T-helper 2 cell (primary cell): ENCODE measurements at regions not wholly inside any gene's neighbourhood (a gene's known extent, or its start where the extent isn't known, plus 50 kb on each side); places are given as distances from the start of the nearest gene placed in this dataset.

Experiments used
- DNase-seq, 5 experiments: peaks; one replicate each; pipeline versions ENCODE4 v3.0.0 to v3.0.0-alpha.2; 2012 to 2022

- DNase-seq = no peak
These were observed 464.7 kb downstream of the ZSWIM6 start for GRCh38 chr5:61796773-61797172.

GRCh38 chr5:61800450-61800849, 468.4 kb downstream of the ZSWIM6 start:
- no peak for DNase-seq

GRCh38 chr5:61801174-61801573, 469.1 kb downstream of the ZSWIM6 start:
- no peak for DNase-seq

- no peak for DNase-seq
These were observed 470.4 kb downstream of the ZSWIM6 start for GRCh38 chr5:61802456-61802855.

GRCh38 chr5:61805101-61805500, 473.0 kb downstream of the ZSWIM6 start:
- no peak for DNase-seq

- DNase-seq = no peak
These were observed 474.5 kb downstream of the ZSWIM6 start for GRCh38 chr5:61806491-61807020.

GRCh38 chr5:61808091-61808490, 476.0 kb downstream of the ZSWIM6 start:
- DNase-seq = no peak

- DNase-seq = no peak
These were observed 476.9 kb downstream of the ZSWIM6 start for GRCh38 chr5:61808909-61809308.

- DNase-seq = no peak
These were observed 477.6 kb downstream of the ZSWIM6 start for GRCh38 chr5:61809651-61810050.

GRCh38 chr5:61811052-61811451, 479.0 kb downstream of the ZSWIM6 start:
- DNase-seq = no peak

GRCh38 chr5:61813361-61813760, 481.3 kb downstream of the ZSWIM6 start:
- no peak for DNase-seq

- no peak for DNase-seq
These were observed 483.3 kb downstream of the ZSWIM6 start for GRCh38 chr5:61815339-61815738.

GRCh38 chr5:61816146-61816545, 484.1 kb downstream of the ZSWIM6 start:
- no peak for DNase-seq

- DNase-seq = no peak
These were observed 484.8 kb downstream of the ZSWIM6 start for GRCh38 chr5:61816585-61817450.

GRCh38 chr5:61817472-61818326, 485.6 kb downstream of the ZSWIM6 start:
- no peak for DNase-seq

GRCh38 chr5:61820836-61821235, 485.2 kb upstream of the KIF2A start:
- no peak for DNase-seq

GRCh38 chr5:61821561-61821960, 484.4 kb upstream of the KIF2A start:
- DNase-seq = no peak

GRCh38 chr5:61822584-61822983, 483.4 kb upstream of the KIF2A start:
- no peak for DNase-seq

- DNase-seq = no peak
These were observed 482.9 kb upstream of the KIF2A start for GRCh38 chr5:61823065-61823464.

- DNase-seq = no peak
These were observed 482.2 kb upstream of the KIF2A start for GRCh38 chr5:61823781-61824180.

- DNase-seq = no peak
These were observed 481.6 kb upstream of the KIF2A start for GRCh38 chr5:61824396-61824795.

- DNase-seq = no peak
These were observed 478.5 kb upstream of the KIF2A start for GRCh38 chr5:61827445-61827975.

- DNase-seq = no peak
These were observed 477.1 kb upstream of the KIF2A start for GRCh38 chr5:61828856-61829255.
